CD4-positive, alpha-beta memory T cell (primary cell): ENCODE measurements at regions not wholly inside any gene's neighbourhood (a gene's known extent, or its start where the extent isn't known, plus 50 kb on each side); places are given as distances from the start of the nearest gene placed in this dataset.

Experiments used
- CTCF ChIA-PET: fragments of 350-600 bp; sonication (Branson Sonifier 250); formaldehyde crosslinking; loops from one replicate; lab custom pipeline; 2021; ENCODE audit warnings: inconsistent platforms; ENCODE audit not compliant: partially characterized antibody; lab: Charles Lee
- POLR2A ChIA-PET: fragments of 350-600 bp; sonication (Branson Sonifier 250); formaldehyde crosslinking; loops from one replicate; lab custom pipeline; 2021; ENCODE audit not compliant: partially characterized antibody; lab: Charles Lee
- DNase-seq, 5 donors: peaks; one replicate each; pipeline versions ENCODE4 v3.0.0 to v3.0.0-alpha.2; 2020 to 2022; ENCODE audit warnings: mixed read lengths in 1 of 5
- H3K27ac ChIP-seq: one replicate; pipeline ENCODE4 v1.7.0; 2013; ENCODE audit warnings: low read depth, low read length
- H3K27me3 ChIP-seq: 2 replicates; pipeline ENCODE4 v1.7.0; 2013; ENCODE audit warnings: mild to moderate bottlenecking, low read length, moderate library complexity; ENCODE audit not compliant: insufficient read depth
- H3K36me3 ChIP-seq: 2 replicates; pipeline ENCODE4 v1.7.0; 2013; ENCODE audit warnings: mild to moderate bottlenecking, low read length, moderate library complexity; ENCODE audit not compliant: insufficient read depth
- H3K4me1 ChIP-seq: 2 replicates; pipeline ENCODE4 v1.7.0; 2013; ENCODE audit warnings: mild to moderate bottlenecking, low read length, moderate library complexity; ENCODE audit not compliant: insufficient read depth
- H3K4me3 ChIP-seq, 2 donors: one replicate each; pipeline ENCODE4 v1.7.0; 2013; ENCODE audit warnings: low read length in 2 of 2, mild to moderate bottlenecking in 1 of 2
- H3K9me3 ChIP-seq, 2 donors: one replicate each; pipeline ENCODE4 v1.7.0; 2013; ENCODE audit warnings: low read length in 2 of 2, control low read depth in 1 of 2; ENCODE audit not compliant: control insufficient read depth in 1 of 2
- H3K27ac Mint-ChIP-seq, 7 donors: one replicate each; pipeline ENCODE4 v1.8.0; 2020 to 2021; ENCODE audit warnings: mixed read lengths in 7 of 7, mild to moderate bottlenecking in 6 of 7, inconsistent platforms in 3 of 7, moderate library complexity in 3 of 7
- H3K27me3 Mint-ChIP-seq, 2 donors: one replicate each; pipeline ENCODE4 v1.8.0; 2020 to 2021; ENCODE audit warnings: mixed read lengths in 2 of 2
- H3K36me3 Mint-ChIP-seq, 2 donors: one replicate each; pipeline ENCODE4 v1.8.0; 2020 to 2021; ENCODE audit warnings: mixed read lengths in 2 of 2, inconsistent platforms in 1 of 2, mild to moderate bottlenecking in 1 of 2
- H3K4me1 Mint-ChIP-seq, 4 donors: one replicate each; pipeline ENCODE4 v1.8.0; 2020 to 2021; ENCODE audit warnings: mixed read lengths in 4 of 4, mild to moderate bottlenecking in 1 of 4
- H3K4me3 Mint-ChIP-seq, 8 donors: one replicate each; pipeline ENCODE4 v1.8.0; 2020 to 2021; ENCODE audit warnings: mixed read lengths in 8 of 8, mild to moderate bottlenecking in 7 of 8, moderate library complexity in 6 of 8, inconsistent platforms in 3 of 8
- H3K9me3 Mint-ChIP-seq, 8 donors: one replicate each; pipeline ENCODE4 v1.8.0; 2020 to 2021; ENCODE audit warnings: mixed read lengths in 8 of 8, mild to moderate bottlenecking in 5 of 8, inconsistent platforms in 3 of 8, moderate library complexity in 1 of 8
- intact Hi-C: fragments of 100-400 bp; cut with micrococcal nuclease; formaldehyde crosslinking; loops from one replicate; pipeline ENCODE4 v1.15.1; 2023

GRCh38 chr14:46051796-46052195 lies 599.8 kb downstream of the RPL10L start:
- Histone ChIP-seq H3K36me3 (no peaks in the 10 kb centered on the region), H3K27ac (no peak overlapping the region), H3K4me3 (no peak overlapping the region), H3K9me3 (no peaks in the 10 kb centered on the region), H3K4me1 (no peaks in the 10 kb centered on the region), H3K27me3 (no peaks in the 10 kb centered on the region)
- H3K36me3 Mint-ChIP-seq = no peaks in the 10 kb centered on the region
- no peaks in the 10 kb centered on the region for H3K27me3 Mint-ChIP-seq
- no peak overlapping the region for H3K27ac Mint-ChIP-seq
- CTCF ChIA-PET = no interaction called here
- H3K4me1 Mint-ChIP-seq = no peaks in the 10 kb centered on the region
- no peak for DNase-seq
- peaks cover 0 to 20% (median 8%) of the 10 kb centered on the region in 8 donors for H3K9me3 Mint-ChIP-seq
- intact Hi-C loops = no loop called here
- POLR2A ChIA-PET = no interaction called here
- H3K4me3 Mint-ChIP-seq = no peak overlapping the region

- no peak for DNase-seq
- H3K36me3 ChIP-seq = no peaks in the 10 kb centered on the region
- H3K27ac Mint-ChIP-seq = no peak overlapping the region
- no peaks in the 10 kb centered on the region for H3K9me3 ChIP-seq
- H3K4me3 Mint-ChIP-seq = no peak overlapping the region
- H3K9me3 Mint-ChIP-seq = peaks cover 2 to 23% (median 8%) of the 10 kb centered on the region in 8 donors
- no peak overlapping the region for H3K27ac ChIP-seq
- ChIA-PET CTCF (no interaction called here), POLR2A (no interaction called here)
- intact Hi-C loops = no loop called here
- H3K27me3 ChIP-seq = no peaks in the 10 kb centered on the region
- H3K27me3 Mint-ChIP-seq = no peaks in the 10 kb centered on the region
- H3K4me1 ChIP-seq = no peaks in the 10 kb centered on the region
- no peaks in the 10 kb centered on the region for H3K36me3 Mint-ChIP-seq
- H3K4me1 Mint-ChIP-seq = no peaks in the 10 kb centered on the region
- H3K4me3 ChIP-seq = no peak overlapping the region
Observed at GRCh38 chr14:46048127-46048526, 603.5 kb downstream of the RPL10L start.

GRCh38 chr14:46036099-46036498 lies 615.5 kb downstream of the RPL10L start:
- no peaks in the 10 kb centered on the region for H3K27me3 Mint-ChIP-seq
- intact Hi-C loops = no loop called here
- H3K4me1 Mint-ChIP-seq = no peaks in the 10 kb centered on the region
- Histone ChIP-seq H3K27ac (no peak overlapping the region), H3K9me3 (peaks cover 0 to 4% of the 10 kb centered on the region in 2 donors), H3K36me3 (no peaks in the 10 kb centered on the region), H3K4me1 (no peaks in the 10 kb centered on the region), H3K27me3 (no peaks in the 10 kb centered on the region), H3K4me3 (no peak overlapping the region)
- no peak overlapping the region for H3K27ac Mint-ChIP-seq
- DNase-seq = no peak
- H3K36me3 Mint-ChIP-seq = no peaks in the 10 kb centered on the region
- CTCF ChIA-PET = no interaction called here
- H3K4me3 Mint-ChIP-seq = no peak overlapping the region
- POLR2A ChIA-PET = no interaction called here
- H3K9me3 Mint-ChIP-seq = peaks cover 0 to 6% (median 4%) of the 10 kb centered on the region in 8 donors

- H3K4me1 Mint-ChIP-seq = no peaks in the 10 kb centered on the region
- H3K27ac Mint-ChIP-seq = no peak overlapping the region
- H3K9me3 Mint-ChIP-seq = peaks cover 0 to 7% (median 4%) of the 10 kb centered on the region in 8 donors
- H3K4me3 Mint-ChIP-seq = no peak overlapping the region
- POLR2A ChIA-PET = no interaction called here
- H3K9me3 ChIP-seq = peaks cover 0 to 4% of the 10 kb centered on the region in 2 donors
- no peak overlapping the region for H3K4me3 ChIP-seq
- no peaks in the 10 kb centered on the region for H3K4me1 ChIP-seq
- H3K27ac ChIP-seq = no peak overlapping the region
- intact Hi-C loops = no loop called here
- H3K27me3 ChIP-seq = no peaks in the 10 kb centered on the region
- H3K36me3 ChIP-seq = no peaks in the 10 kb centered on the region
- H3K27me3 Mint-ChIP-seq = no peaks in the 10 kb centered on the region
- no peak for DNase-seq
- H3K36me3 Mint-ChIP-seq = no peaks in the 10 kb centered on the region
- CTCF ChIA-PET = no interaction called here
Observed at GRCh38 chr14:46034305-46034704, 617.3 kb downstream of the RPL10L start.

GRCh38 chr14:46018846-46019420 lies 632.6 kb downstream of the RPL10L start:
- Mint-ChIP-seq H3K36me3 (no peaks in the 10 kb centered on the region), H3K27me3 (no peaks in the 10 kb centered on the region), H3K4me1 (no peaks in the 10 kb centered on the region), H3K9me3 (peaks cover 2 to 21% (median 11%) of the 10 kb centered on the region in 8 donors), H3K27ac (no peak overlapping the region), H3K4me3 (no peak overlapping the region)
- no peaks in the 10 kb centered on the region for H3K9me3 ChIP-seq
- ChIA-PET CTCF (no interaction called here), POLR2A (no interaction called here)
- no peaks in the 10 kb centered on the region for H3K36me3 ChIP-seq
- DNase-seq = no peak
- no peak overlapping the region for H3K4me3 ChIP-seq
- intact Hi-C loops = no loop called here
- no peaks in the 10 kb centered on the region for H3K4me1 ChIP-seq
- no peak overlapping the region for H3K27ac ChIP-seq
- no peaks in the 10 kb centered on the region for H3K27me3 ChIP-seq

GRCh38 chr14:46008348-46008747 lies 643.2 kb downstream of the RPL10L start:
- H3K9me3 Mint-ChIP-seq = peaks cover 0 to 25% (median 12%) of the 10 kb centered on the region in 8 donors
- ChIA-PET CTCF (no interaction called here), POLR2A (no interaction called here)
- Histone ChIP-seq H3K4me1 (no peaks in the 10 kb centered on the region), H3K9me3 (no peaks in the 10 kb centered on the region), H3K27ac (no peak overlapping the region), H3K36me3 (no peaks in the 10 kb centered on the region), H3K4me3 (no peak overlapping the region), H3K27me3 (no peaks in the 10 kb centered on the region)
- no peak overlapping the region for H3K4me3 Mint-ChIP-seq
- H3K36me3 Mint-ChIP-seq = no peaks in the 10 kb centered on the region
- DNase-seq = no peak
- H3K27me3 Mint-ChIP-seq = no peaks in the 10 kb centered on the region
- intact Hi-C loops = no loop called here
- H3K27ac Mint-ChIP-seq = no peak overlapping the region
- no peaks in the 10 kb centered on the region for H3K4me1 Mint-ChIP-seq

GRCh38 chr14:45998554-45998953 lies 653.0 kb downstream of the RPL10L start:
- POLR2A ChIA-PET = no interaction called here
- Histone ChIP-seq H3K4me3 (no peak overlapping the region), H3K36me3 (no peaks in the 10 kb centered on the region), H3K4me1 (no peaks in the 10 kb centered on the region), H3K9me3 (no peaks in the 10 kb centered on the region), H3K27ac (no peak overlapping the region), H3K27me3 (no peaks in the 10 kb centered on the region)
- H3K4me1 Mint-ChIP-seq = no peaks in the 10 kb centered on the region
- no peak overlapping the region for H3K4me3 Mint-ChIP-seq
- no peaks in the 10 kb centered on the region for H3K27me3 Mint-ChIP-seq
- peaks cover 0 to 7% (median 6%) of the 10 kb centered on the region in 8 donors for H3K9me3 Mint-ChIP-seq
- CTCF ChIA-PET = no interaction called here
- no peak overlapping the region for H3K27ac Mint-ChIP-seq
- no peaks in the 10 kb centered on the region for H3K36me3 Mint-ChIP-seq
- intact Hi-C loops = no loop called here
- DNase-seq = no peak

GRCh38 chr14:45990252-45990651 lies 661.3 kb downstream of the RPL10L start:
- DNase-seq = no peak
- no peaks in the 10 kb centered on the region for H3K36me3 Mint-ChIP-seq
- ChIA-PET CTCF (no interaction called here), POLR2A (no interaction called here)
- no peaks in the 10 kb centered on the region for H3K27me3 Mint-ChIP-seq
- intact Hi-C loops = no loop called here
- H3K9me3 ChIP-seq = no peaks in the 10 kb centered on the region
- no peaks in the 10 kb centered on the region for H3K4me1 Mint-ChIP-seq
- H3K9me3 Mint-ChIP-seq = peaks cover 4 to 17% (median 10%) of the 10 kb centered on the region in 8 donors
- H3K27ac ChIP-seq = no peak overlapping the region
- H3K4me1 ChIP-seq = no peaks in the 10 kb centered on the region
- no peak overlapping the region for H3K4me3 ChIP-seq
- H3K27ac Mint-ChIP-seq = no peak overlapping the region
- no peaks in the 10 kb centered on the region for H3K27me3 ChIP-seq
- H3K36me3 ChIP-seq = no peaks in the 10 kb centered on the region
- H3K4me3 Mint-ChIP-seq = no peak overlapping the region
